SHP77 treated with DMSO at 0.1 percent for 48 hours (cell line): ENCODE measurements at regions not wholly inside any gene's neighbourhood (a gene's known extent, or its start where the extent isn't known, plus 50 kb on each side); places are given as distances from the start of the nearest gene placed in this dataset.

Experiments
- DNase-seq: peaks from one replicate; lab custom pipeline; 2025; lab: John Stamatoyannopoulos, UW

GRCh38 chr9:91100878-91101450 is 260.8 kb downstream of the AUH start:
- DNase-seq, result no peak

GRCh38 chr9:91101611-91102168 is 260.0 kb downstream of the AUH start:
- DNase-seq, result no peak

DNA sequence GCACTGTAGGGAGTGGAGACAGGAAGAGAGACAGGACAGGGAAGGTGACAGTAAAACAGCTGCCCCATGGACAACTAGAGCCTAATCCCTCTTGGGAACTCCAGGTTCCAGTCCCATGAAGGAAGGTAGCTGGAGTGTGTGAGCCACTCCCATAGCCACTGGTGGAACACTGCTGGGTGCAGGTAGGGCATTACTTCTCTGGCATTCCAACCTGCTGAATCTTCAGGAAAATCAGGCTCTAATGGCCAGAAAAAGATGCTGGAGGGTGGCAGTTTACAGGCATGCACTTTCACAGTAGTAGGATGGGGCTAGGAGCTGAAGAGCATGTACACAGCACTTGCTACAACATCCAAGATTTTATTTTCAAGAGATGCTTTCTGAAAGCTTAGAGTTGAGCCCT is 259.4 kb downstream of the AUH start:
- no peak for DNase-seq

DNA sequence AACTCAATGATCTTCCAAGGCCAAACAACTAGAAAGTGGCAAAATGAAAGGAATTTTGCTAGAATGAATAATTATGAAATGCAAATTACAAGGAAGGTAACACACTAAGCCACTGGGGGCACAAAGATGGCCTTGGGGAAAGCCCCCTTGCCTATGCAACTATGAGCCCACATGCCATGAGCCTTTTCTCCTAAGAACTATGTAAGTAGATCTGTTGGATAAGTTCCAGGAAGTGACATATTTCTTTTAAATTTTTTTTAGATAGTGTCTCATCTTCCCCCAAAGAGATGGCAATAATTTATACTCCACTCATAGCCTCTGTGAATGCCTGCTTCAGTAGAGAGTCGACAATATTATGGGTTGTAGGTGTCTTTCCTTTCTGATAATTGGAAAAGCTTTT is 257.8 kb downstream of the AUH start:
- DNase-seq, result no peak

- no peak for DNase-seq
Observed at GRCh38 chr9:91106415-91107081, 255.2 kb downstream of the AUH start.

DNA sequence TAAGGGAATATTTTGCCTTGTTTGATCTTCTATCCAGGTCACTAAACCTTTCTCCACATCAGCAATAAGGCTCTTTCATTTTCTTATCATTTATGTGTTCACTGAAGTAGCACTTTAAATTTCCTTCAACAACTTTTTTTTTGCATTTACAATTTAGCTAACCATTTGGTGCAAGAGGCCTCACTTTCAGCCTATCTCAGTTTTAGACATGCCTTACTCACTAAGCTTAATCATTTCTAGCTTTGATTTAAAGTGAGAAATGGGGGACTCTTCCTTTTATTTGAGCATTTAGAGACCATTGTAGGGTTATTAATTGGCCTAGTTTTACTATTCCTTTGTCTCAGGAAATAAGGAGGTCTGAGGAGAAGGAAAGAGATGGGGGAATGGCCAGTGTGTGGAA is 250.5 kb downstream of the AUH start:
- no peak for DNase-seq

DNA sequence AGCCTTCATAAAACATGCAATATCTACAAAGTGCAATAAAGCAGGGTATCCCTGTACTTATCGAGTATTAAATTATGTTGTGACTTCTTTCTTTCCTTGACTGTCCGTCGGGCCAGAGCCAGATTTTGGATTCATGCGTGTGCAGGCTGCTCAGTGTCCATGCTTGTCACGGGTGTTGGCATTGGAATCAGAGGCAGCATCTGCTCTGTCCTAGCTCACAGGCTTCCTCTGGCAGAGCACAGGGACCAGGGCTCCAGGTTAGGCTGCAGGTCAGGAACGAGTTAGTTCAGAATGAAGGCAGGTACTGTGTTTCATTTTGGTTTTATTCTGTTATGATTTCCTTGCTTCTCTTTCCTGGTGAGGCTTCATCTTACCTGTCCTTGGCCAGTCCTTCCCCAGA is 249.8 kb downstream of the AUH start:
- no peak for DNase-seq

DNA sequence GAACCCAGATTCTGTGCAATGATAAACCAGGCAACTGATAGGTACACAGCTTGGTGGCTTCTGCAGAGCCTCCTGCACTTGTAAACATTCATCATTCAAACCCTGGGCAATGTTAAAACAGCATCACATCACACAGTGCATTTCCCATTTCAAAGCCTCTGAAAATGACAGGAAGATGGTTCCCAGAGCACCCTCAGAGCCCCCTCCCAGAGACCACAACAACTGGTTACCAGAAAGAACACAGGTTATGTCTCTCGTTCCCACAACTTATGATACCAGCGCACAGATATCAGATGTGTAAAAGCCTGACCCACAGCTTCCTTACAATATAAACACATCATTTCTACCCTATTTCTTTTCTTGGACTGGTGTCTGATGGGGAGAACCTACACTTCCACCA is 248.7 kb downstream of the AUH start:
- DNase-seq, result no peak

- DNase-seq, result no peak
Observed at GRCh38 chr9:91114450-91114849, 247.3 kb downstream of the AUH start.

DNA sequence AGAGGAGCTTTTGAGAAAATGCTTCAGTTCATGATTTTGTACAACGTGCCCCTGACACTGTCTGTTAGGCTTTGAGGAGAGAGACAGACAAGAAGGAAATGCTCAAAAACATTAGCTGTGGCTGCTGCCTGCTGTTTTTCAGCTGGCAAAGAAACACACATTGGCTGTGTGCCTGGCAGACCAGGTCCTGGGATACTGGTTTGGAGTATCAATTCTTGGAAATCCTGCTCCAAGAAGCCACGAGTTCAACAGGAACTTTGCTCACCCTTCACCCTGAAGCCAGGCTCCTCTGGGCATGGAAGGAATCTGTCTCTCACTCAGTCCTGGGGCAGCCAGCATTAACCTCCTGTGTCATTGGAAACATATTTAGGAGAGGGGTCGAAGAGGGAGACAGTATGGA is 245.5 kb downstream of the AUH start:
- DNase-seq, result no peak

DNA sequence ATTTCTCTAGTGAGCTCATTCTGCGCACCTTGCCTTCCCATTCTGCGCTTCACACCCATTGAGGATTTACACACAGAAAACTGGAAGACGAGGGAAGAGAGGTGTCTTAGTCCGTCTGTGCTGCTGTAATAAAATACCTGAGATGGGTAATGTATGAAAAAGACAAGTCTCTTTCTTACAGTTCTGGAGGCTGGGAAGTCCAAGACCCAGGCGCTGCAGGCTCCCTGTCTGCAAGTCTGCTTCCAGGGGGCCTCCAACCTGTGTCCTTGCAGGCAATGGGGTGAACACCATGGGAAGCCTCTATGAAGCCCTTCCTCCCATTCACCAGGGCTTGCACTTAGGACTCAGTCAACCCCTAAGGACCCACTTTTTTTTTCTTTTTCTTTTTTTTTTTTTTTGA is 245.0 kb downstream of the AUH start:
- DNase-seq, result no peak

- DNase-seq, result no peak
Observed at GRCh38 chr9:91117474-91117891, 244.2 kb downstream of the AUH start.

DNA sequence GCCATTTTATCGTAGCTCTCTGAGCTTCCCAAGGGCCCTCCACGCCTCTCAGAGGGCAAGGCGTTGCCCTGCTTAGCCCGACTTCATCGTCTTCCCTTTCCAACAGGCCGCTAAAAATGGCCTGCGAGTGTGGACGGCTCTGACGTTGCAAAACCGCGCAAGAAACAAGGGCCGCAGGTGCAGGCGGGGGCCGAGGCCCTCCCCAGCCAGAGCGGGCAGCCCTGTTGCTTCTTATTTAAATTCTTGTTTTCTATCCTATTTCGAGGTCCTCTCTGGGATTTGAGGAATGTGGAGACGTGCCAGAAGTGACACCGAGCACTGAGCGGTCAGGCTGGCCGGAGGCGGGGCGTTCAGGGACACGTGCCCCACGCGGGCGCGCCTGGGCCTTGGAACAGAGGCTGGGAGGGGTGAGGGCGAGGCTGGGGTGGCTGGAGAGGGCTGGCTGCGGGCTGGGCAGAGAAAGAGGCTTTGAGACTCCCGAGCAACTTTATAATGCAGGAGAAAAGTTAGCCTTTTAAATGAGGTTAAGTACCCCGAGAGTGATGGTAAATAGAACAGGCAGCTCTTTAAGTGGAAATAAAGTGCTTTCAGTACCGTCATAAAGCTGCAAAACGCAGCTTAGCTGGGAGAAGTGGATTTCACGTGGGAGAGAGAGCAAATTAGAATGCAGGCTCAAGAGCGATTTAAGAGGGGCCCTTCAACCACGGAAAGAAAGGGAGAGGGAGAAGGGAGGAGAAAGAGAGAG is 243.6 kb downstream of the AUH start:
- no peak for DNase-seq

DNA sequence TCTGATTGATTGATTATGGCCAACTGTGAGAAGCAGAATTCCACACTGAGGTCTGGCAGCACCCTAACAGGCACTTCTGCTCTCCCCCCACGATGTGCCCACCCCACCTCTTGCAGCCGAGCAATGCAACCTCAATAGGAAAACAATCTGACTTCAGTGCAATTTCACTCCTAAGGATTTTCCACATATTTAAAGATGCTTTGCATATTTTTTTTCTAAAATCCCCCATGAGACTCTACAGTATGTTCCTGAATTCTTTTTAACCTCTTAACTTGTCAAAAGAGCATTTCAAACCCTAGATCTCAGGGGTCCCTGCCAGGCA is 243.1 kb downstream of the AUH start:
- DNase-seq, result no peak

DNA sequence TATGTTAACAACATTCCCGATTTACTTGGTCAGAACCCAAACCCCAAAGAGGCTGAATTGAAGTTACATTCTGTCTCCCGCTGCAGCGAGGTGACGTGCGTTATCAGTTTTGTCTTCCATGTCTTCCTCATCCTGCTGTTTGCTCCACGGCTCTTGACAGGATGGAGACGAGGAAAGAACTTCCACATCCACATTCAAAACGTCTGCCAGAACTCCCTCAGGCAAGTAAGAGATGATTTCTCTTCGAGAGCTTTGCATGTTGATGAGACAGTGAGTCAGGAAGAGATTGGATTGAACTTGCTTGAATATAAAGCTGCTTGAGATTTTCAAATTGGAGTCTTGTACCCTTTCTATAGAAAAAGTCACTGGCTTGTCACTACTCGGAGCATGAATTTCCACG is 242.6 kb downstream of the AUH start:
- no peak for DNase-seq

GRCh38 chr9:91119679-91120078 is 242.0 kb downstream of the AUH start:
- no peak for DNase-seq

DNA sequence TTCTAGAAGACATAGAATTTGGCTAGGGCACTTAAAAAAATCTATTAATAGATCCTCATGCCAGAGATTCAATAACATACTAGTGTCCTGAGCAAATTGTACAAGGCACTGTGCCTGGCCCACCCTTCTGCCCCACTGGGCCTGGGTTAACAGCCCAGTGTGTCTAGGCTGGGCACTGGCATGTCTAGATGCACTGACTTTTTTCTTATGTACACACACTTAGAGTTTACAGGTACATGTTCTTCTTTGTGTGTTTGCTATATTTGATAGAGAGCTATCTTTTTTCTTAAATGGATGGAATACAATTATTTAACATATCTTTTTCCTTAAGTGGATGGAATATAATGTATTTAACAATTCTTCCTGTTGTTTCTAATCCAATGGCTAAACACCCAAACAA is 241.5 kb downstream of the AUH start:
- DNase-seq, result no peak

DNA sequence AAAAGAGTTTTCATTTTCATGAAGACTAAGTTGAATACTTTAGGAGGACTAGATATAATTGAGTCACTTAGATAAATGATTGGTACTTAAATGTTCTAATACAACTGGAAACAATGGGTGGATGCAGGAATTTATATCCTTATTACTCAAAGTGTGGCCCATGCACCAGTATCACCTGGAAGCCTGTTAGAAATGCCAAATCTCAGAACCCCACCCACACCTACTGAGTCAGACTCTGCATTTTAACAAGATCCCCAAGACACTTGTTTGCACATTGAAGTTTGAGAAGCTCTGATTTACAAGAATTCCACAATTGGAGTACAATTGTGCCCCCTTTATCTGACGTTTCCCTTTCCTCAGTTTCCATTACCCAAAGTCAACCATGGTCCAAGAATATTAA is 239.0 kb downstream of the AUH start:
- DNase-seq, result no peak

- DNase-seq, result no peak
Observed at GRCh38 chr9:91126761-91127445, 234.8 kb downstream of the AUH start.

DNA sequence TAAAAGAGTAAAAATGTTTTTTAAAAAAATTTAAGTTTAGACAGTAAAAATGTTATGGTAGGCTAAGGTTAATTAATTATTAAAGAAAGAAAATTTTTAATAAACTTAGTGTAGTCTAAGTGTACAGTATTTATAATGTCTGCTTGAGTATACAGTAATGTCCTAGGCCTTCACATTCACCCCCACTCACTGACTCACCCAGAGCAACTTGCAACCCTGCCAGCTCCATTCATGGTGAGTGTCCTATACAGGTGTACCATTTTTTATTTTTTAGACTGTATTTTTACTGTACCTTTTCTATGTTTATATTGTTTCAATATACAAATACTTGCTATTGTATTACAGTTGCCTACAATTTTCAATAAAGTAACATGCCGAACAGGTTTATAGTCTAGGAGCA is 234.1 kb downstream of the AUH start:
- no peak for DNase-seq

- no peak for DNase-seq
Observed at GRCh38 chr9:91130796-91131318, 230.9 kb downstream of the AUH start.

DNA sequence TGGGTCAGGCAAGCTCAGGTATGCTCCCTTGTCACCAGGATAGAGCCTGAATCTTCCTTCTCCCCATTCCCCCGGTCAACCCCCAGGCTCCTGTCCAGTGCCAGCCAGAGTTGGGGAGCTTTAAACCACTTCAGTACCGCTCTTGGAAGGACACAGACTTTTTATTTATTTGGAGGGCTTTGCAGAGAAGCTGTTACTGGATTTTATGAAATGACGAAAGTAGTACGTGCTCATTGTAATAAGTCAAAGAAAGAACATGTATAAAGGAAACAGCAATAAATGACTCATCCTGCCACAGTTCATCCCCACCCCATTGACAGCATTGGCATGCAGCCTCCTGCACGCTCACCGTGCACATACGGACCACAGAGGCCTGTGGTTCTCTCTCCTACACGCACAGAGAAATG is 230.3 kb downstream of the AUH start:
- no peak for DNase-seq
